ENCODE measurements at regions not wholly inside any gene's neighbourhood (a gene's known extent, or its start where the extent isn't known, plus 50 kb on each side); places are given as distances from the start of the nearest gene placed in this dataset.

DNA sequence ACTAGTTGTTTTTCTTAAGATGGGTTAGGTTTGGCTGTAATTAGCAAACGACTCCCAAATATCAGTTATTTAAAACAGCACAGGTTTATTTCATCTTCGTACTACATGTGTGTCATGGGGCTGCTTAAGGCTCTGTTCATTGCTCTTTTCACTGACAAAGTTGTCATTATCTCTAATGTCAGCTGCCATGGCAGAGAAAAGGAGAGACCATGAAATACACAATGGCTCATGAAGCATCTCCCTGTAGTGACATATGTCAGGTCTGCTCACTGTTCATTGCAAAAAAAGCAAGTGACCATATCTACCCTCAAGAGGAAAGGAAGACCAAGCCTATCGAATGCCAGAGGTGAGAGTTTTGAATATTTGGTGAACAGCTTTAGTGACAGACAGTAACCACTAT, 52.2 kb upstream of the PCDH7 start:
- ChIA-PET CTCF (no interaction called here), POLR2A (no interaction called here)
- H2AFZ ChIP-seq (ENCODE audit: low read depth, low read length), result no peak overlapping the region
- intact Hi-C loops (cut with micrococcal nuclease), result no loop called here
- H3K79me2 ChIP-seq (ENCODE audit: control insufficient read depth, insufficient read depth, low read length), result no peaks in the 10 kb centered on the region
- H3K9me3 ChIP-seq (replicated peaks; ENCODE audit: control insufficient read depth, insufficient read depth, low read length), result no peaks in the 10 kb centered on the region
- no peaks in the 10 kb centered on the region for H3K4me1 ChIP-seq (ENCODE audit: control insufficient read depth, extremely low read depth, insufficient read depth, low read length)
- no peak for TF ChIP-seq POLR2A (IDR thresholded peaks at IDR 0.05; ENCODE audit: low read depth, low read length)
- no peak for TF ChIP-seq MYC (IDR thresholded peaks at IDR 0.05; ENCODE audit: low read depth, low read length)
- TF ChIP-seq GATA2 (IDR thresholded peaks at IDR 0.05; ENCODE audit: insufficient read depth, insufficient read length, low read depth, low read length), result no peak
- TF ChIP-seq POLR2AphosphoS5 (IDR thresholded peaks at IDR 0.05; ENCODE audit: insufficient read depth, low read depth, low read length), result no peak
- no peak for FAIRE-seq
- no peaks in the 10 kb centered on the region for H3K9me1 ChIP-seq (replicated peaks; ENCODE audit: control insufficient read depth, extremely low read depth, insufficient read depth, low read length)
- no peak overlapping the region for H3K9ac ChIP-seq (replicated peaks; ENCODE audit: extremely low read depth, insufficient read depth, low read length)
- BruUV-seq (replicated peaks), result no TSS peak
- dilution Hi-C loops (cut with MboI; ENCODE audit: extremely low pct_ligation_motif_present, low sequenced_read_pairs), result no loop called here
- no peaks in the 10 kb centered on the region for H3K27me3 ChIP-seq (ENCODE audit: control insufficient read depth in 2 of 2, insufficient read depth in 2 of 2, low read length in 2 of 2)
- no peak overlapping the region for H3K4me2 ChIP-seq (ENCODE audit: insufficient read depth, low read length)
- no peaks in the 10 kb centered on the region for H3K36me3 ChIP-seq (ENCODE audit: control insufficient read depth in 2 of 2, extremely low read depth in 1 of 2, insufficient read depth in 2 of 2, low read length in 2 of 2)
- H3K27ac ChIP-seq (ENCODE audit: insufficient read depth, low read depth, low read length), result no peak overlapping the region
- no peak for DNase-seq (ENCODE audit: low read depth, low spot score)
- no peaks in the 10 kb centered on the region for H4K20me1 ChIP-seq (replicated peaks; ENCODE audit: control insufficient read depth, extremely low read depth, insufficient read depth, low read length)
- H3K4me3 ChIP-seq (replicated peaks in 1 of 3; ENCODE audit: insufficient read depth in 1 of 3, low read depth in 1 of 3, low read length in 3 of 3), result no peak overlapping the region

DNA sequence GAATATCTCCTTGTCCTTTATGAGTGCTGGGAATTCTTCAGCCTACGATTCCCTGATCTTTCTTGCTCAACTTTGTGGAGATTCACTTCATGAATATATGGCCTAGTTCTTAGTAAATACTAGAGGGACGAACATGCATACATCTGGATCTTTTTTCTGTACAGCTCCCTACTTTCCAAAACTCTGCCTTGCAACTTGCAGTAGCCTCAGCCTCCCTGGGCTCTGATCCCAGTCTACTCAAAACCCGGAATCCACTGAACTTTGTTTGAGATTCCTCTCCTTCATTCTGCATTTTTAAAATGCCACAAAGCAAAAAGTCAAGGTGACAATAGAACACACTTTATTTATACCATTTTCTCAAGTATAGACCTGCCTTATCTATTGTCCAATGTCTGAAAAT, 50.0 kb upstream of the PCDH7 start:
- DNase-seq (ENCODE audit: low read depth, low spot score) (no peak), FAIRE-seq (no peak)
- dilution Hi-C loops (cut with MboI; ENCODE audit: extremely low pct_ligation_motif_present, low sequenced_read_pairs), result no loop called here
- Histone ChIP-seq H3K27ac (ENCODE audit: insufficient read depth, low read depth, low read length) (no peak overlapping the region), H3K4me2 (ENCODE audit: insufficient read depth, low read length) (no peak overlapping the region), H3K27me3 (ENCODE audit: control insufficient read depth in 2 of 2, insufficient read depth in 2 of 2, low read length in 2 of 2) (no peaks in the 10 kb centered on the region), H3K4me3 (replicated peaks in 1 of 3; ENCODE audit: insufficient read depth in 1 of 3, low read depth in 1 of 3, low read length in 3 of 3) (no peak overlapping the region), H3K9me3 (replicated peaks; ENCODE audit: control insufficient read depth, insufficient read depth, low read length) (no peaks in the 10 kb centered on the region), H3K4me1 (ENCODE audit: control insufficient read depth, extremely low read depth, insufficient read depth, low read length) (no peaks in the 10 kb centered on the region), H3K79me2 (ENCODE audit: control insufficient read depth, insufficient read depth, low read length) (no peaks in the 10 kb centered on the region), H3K9ac (replicated peaks; ENCODE audit: extremely low read depth, insufficient read depth, low read length) (no peak overlapping the region), H2AFZ (ENCODE audit: low read depth, low read length) (no peak overlapping the region), H3K36me3 (ENCODE audit: control insufficient read depth in 2 of 2, extremely low read depth in 1 of 2, insufficient read depth in 2 of 2, low read length in 2 of 2) (no peaks in the 10 kb centered on the region), H3K9me1 (replicated peaks; ENCODE audit: control insufficient read depth, extremely low read depth, insufficient read depth, low read length) (no peaks in the 10 kb centered on the region), H4K20me1 (replicated peaks; ENCODE audit: control insufficient read depth, extremely low read depth, insufficient read depth, low read length) (no peaks in the 10 kb centered on the region)
- BruUV-seq (replicated peaks), result no TSS peak
- ChIA-PET POLR2A (no interaction called here), CTCF (no interaction called here)
- intact Hi-C loops (cut with micrococcal nuclease), result no loop called here
- TF ChIP-seq, protein P1, sequence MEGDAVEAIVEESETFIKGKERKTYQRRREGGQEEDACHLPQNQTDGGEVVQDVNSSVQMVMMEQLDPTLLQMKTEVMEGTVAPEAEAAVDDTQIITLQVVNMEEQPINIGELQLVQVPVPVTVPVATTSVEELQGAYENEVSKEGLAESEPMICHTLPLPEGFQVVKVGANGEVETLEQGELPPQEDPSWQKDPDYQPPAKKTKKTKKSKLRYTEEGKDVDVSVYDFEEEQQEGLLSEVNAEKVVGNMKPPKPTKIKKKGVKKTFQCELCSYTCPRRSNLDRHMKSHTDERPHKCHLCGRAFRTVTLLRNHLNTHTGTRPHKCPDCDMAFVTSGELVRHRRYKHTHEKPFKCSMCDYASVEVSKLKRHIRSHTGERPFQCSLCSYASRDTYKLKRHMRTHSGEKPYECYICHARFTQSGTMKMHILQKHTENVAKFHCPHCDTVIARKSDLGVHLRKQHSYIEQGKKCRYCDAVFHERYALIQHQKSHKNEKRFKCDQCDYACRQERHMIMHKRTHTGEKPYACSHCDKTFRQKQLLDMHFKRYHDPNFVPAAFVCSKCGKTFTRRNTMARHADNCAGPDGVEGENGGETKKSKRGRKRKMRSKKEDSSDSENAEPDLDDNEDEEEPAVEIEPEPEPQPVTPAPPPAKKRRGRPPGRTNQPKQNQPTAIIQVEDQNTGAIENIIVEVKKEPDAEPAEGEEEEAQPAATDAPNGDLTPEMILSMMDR (IDR thresholded peaks at IDR 0.05; ENCODE audit: extremely low read depth in 1 of 2, insufficient read depth in 1 of 2, low read depth in 1 of 2, low read length in 2 of 2), result no peak
- TF ChIP-seq POLR2A (IDR thresholded peaks at IDR 0.05; ENCODE audit: low read depth, low read length) (no peak), EZH2 (IDR thresholded peaks at IDR 0.05; ENCODE audit: borderline replicate concordance, low read depth, low read length, severe bottlenecking) (no peak), JUN (IDR thresholded peaks at IDR 0.05; ENCODE audit: borderline replicate concordance, insufficient read depth, insufficient read length, low read depth) (no peak), MYC (IDR thresholded peaks at IDR 0.05; ENCODE audit: low read depth, low read length) (no peak), FOS (IDR thresholded peaks at IDR 0.05; ENCODE audit: borderline replicate concordance, insufficient read depth, low read length) (no peak), POLR2AphosphoS5 (IDR thresholded peaks at IDR 0.05; ENCODE audit: insufficient read depth, low read depth, low read length) (no peak), GATA2 (IDR thresholded peaks at IDR 0.05; ENCODE audit: insufficient read depth, insufficient read length, low read depth, low read length) (no peak)
- TF ChIP-seq, protein P2, sequence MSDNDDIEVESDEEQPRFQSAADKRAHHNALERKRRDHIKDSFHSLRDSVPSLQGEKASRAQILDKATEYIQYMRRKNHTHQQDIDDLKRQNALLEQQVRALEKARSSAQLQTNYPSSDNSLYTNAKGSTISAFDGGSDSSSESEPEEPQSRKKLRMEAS (IDR thresholded peaks at IDR 0.05; ENCODE audit: insufficient read depth, insufficient read length), result no peak

Data from endothelial cell of umbilical vein (primary cell).